Right lobe of liver (tissue), 4 donors: ENCODE measurements at regions not wholly inside any gene's neighbourhood (a gene's known extent, or its start where the extent isn't known, plus 50 kb on each side); places are given as distances from the start of the nearest gene placed in this dataset.

Experiments
- POLR2A ChIP-seq: fragments of 450-650 bp; IDR thresholded peaks from one replicate; pipeline ENCODE4 v1.6.1; 2017; ENCODE audit warnings: antibody characterized with exemption, mild to moderate bottlenecking
- TF ChIP-seq, protein P1 (sequence below), 4 donors: fragments of 200-600 bp in 3 of 4; fragments of 450-650 bp in 1 of 4; IDR thresholded peaks; one replicate each; pipeline versions ENCODE4 v1.5.1 to v1.8.0; 2016 to 2022; ENCODE audit warnings: antibody characterized with exemption in 4 of 4, mild to moderate bottlenecking in 2 of 4
- donor health status: DM: no; HTN: no; CAD: no.
- donor health status: DM: no; HTN: no; CAD: no.
- donor health status: DM: no; HTN: yes; CAD: no.

DNA sequence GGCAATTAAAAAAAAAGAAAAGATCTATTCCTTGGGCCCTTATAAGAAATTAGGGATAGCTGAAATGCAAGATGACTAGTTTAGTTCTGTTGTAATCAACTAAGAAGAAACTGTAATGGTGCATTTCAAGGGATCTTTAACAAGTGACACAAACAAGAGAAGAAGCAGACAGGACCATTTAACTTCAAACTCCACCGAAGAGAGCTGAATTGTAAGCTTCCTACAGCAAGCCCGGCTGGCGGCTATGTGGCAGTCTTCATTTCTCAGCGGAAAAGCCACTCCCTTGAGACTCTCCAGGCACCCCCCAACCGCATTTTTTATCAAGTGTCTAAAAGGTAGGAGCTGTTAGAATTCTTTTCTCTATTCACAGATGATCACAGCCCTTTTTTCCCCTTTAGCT is 305.2 kb upstream of the ZNF507 start:
- TF ChIP-seq, protein P1, sequence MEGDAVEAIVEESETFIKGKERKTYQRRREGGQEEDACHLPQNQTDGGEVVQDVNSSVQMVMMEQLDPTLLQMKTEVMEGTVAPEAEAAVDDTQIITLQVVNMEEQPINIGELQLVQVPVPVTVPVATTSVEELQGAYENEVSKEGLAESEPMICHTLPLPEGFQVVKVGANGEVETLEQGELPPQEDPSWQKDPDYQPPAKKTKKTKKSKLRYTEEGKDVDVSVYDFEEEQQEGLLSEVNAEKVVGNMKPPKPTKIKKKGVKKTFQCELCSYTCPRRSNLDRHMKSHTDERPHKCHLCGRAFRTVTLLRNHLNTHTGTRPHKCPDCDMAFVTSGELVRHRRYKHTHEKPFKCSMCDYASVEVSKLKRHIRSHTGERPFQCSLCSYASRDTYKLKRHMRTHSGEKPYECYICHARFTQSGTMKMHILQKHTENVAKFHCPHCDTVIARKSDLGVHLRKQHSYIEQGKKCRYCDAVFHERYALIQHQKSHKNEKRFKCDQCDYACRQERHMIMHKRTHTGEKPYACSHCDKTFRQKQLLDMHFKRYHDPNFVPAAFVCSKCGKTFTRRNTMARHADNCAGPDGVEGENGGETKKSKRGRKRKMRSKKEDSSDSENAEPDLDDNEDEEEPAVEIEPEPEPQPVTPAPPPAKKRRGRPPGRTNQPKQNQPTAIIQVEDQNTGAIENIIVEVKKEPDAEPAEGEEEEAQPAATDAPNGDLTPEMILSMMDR (IDR thresholded peaks at IDR 0.05) = no peak
- TF ChIP-seq POLR2A = no peak
